ENCODE measurements at regions not wholly inside any gene's neighbourhood (a gene's known extent, or its start where the extent isn't known, plus 50 kb on each side); places are given as distances from the start of the nearest gene placed in this dataset.

- TF ChIP-seq ZNF384 (IDR thresholded peaks at IDR 0.05) (no peak), FOXK2 (IDR thresholded peaks at IDR 0.05) (no peak), TARDBP (IDR thresholded peaks at IDR 0.05) (no peak), PKNOX1 (IDR thresholded peaks at IDR 0.05) (no peak), HDGF (IDR thresholded peaks at IDR 0.05; ENCODE audit: borderline replicate concordance) (no peak)
These were observed 574.5 kb downstream of the ZWINT start for GRCh38 chr10:55786461-55787050.
